IMR-90 (cell line): ENCODE measurements at regions not wholly inside any gene's neighbourhood (a gene's known extent, or its start where the extent isn't known, plus 50 kb on each side); places are given as distances from the start of the nearest gene placed in this dataset.

ENCODE experiments used
- ATAC-seq: fragments of 200-7000 bp; cut with Tn5 transposase; 2 replicates; pipeline ENCODE4 v1.9.1; 2020; ENCODE audit warnings: low read depth, mild to moderate bottlenecking, moderate library complexity
- BruUV-seq: library from RNA; stranded (reverse); fragments of 400-500 nt; replicated peaks from 2 replicates; lab custom pipeline; 2021; lab: Mats Ljungman, UMichigan
- CTCF ChIA-PET: fragments of 300-600 bp; formaldehyde crosslinking; extraction: SDS; loops from one replicate; lab custom pipeline; 2021; ENCODE audit warnings: antibody characterized with exemption; lab: Yijun Ruan, JAX
- POLR2A ChIA-PET: fragments of 300-600 bp; sonication (Branson Sonifier 250); formaldehyde crosslinking; loops from one replicate; lab custom pipeline; 2022; ENCODE audit warnings: antibody characterized with exemption; ENCODE audit not compliant: unreplicated experiment; lab: Charles Lee
- DNase-seq: peaks from one replicate; pipeline ENCODE4 v3.0.0; 2013
- H2AFZ ChIP-seq: replicated peaks from 2 replicates; pipeline ENCODE3; 2013; ENCODE audit warnings: low read length, mild to moderate bottlenecking; ENCODE audit not compliant: poor library complexity
- H2AK5ac ChIP-seq: 2 replicates; pipeline ENCODE4 v1.6.1; 2013; ENCODE audit warnings: low read depth, low read length, inconsistent platforms
- H2AK9ac ChIP-seq: replicated peaks from 2 replicates; pipeline ENCODE3; 2013; ENCODE audit warnings: mild to moderate bottlenecking, low read depth, low read length, moderate library complexity; ENCODE audit not compliant: poor library complexity
- H2BK120ac ChIP-seq: 2 replicates; pipeline ENCODE4 v1.6.1; 2013; ENCODE audit warnings: low read depth, low read length, inconsistent platforms
- H2BK15ac ChIP-seq: 3 replicates; pipeline ENCODE4 v1.6.1; 2013; ENCODE audit warnings: low read depth, low read length, inconsistent platforms
- H2BK20ac ChIP-seq: 2 replicates; pipeline ENCODE4 v1.6.1; 2013; ENCODE audit warnings: low read depth, mild to moderate bottlenecking, inconsistent platforms, low read length, moderate library complexity
- H2BK5ac ChIP-seq: 2 replicates; pipeline ENCODE4 v1.6.1; 2013; ENCODE audit warnings: mild to moderate bottlenecking, low read depth, low read length, inconsistent platforms; ENCODE audit not compliant: poor library complexity, severe bottlenecking
- H3K14ac ChIP-seq: replicated peaks from 2 replicates; pipeline ENCODE4 v1.6.1; 2013; ENCODE audit warnings: low read depth, low read length, inconsistent platforms
- H3K18ac ChIP-seq: 2 replicates; pipeline ENCODE4 v1.6.1; 2013; ENCODE audit warnings: low read depth, low read length, control low read depth
- H3K23ac ChIP-seq: 2 replicates; pipeline ENCODE4 v1.6.1; 2013; ENCODE audit warnings: low read depth, low read length, inconsistent platforms
- H3K27ac ChIP-seq: 2 replicates; pipeline ENCODE4 v1.5.1; 2013; ENCODE audit warnings: mild to moderate bottlenecking, control low read depth, low read length; ENCODE audit not compliant: insufficient read depth
- H3K27me3 ChIP-seq: 2 replicates; pipeline ENCODE4 v1.6.1; 2013; ENCODE audit warnings: low read length; ENCODE audit not compliant: control insufficient read depth, insufficient read depth
- H3K36me3 ChIP-seq: 2 replicates; pipeline ENCODE4 v1.6.1; 2013; ENCODE audit warnings: low read length, mixed read lengths; ENCODE audit not compliant: control insufficient read depth, insufficient read depth
- H3K4ac ChIP-seq: 2 replicates; pipeline ENCODE4 v1.6.1; 2013; ENCODE audit warnings: low read depth, low read length, inconsistent platforms
- H3K4me1 ChIP-seq: 2 replicates; pipeline ENCODE4 v1.6.1; 2013; ENCODE audit warnings: low read length, mixed read lengths; ENCODE audit not compliant: control insufficient read depth, insufficient read depth
- H3K4me2 ChIP-seq: 2 replicates; pipeline ENCODE4 v1.6.1; 2013; ENCODE audit warnings: low read depth, mild to moderate bottlenecking, control low read depth, low read length, moderate library complexity
- H3K4me3 ChIP-seq: 2 replicates; pipeline ENCODE4 v1.5.1; 2013; ENCODE audit warnings: low read depth, mild to moderate bottlenecking, control low read depth, low read length, moderate library complexity; ENCODE audit not compliant: insufficient read depth
- H3K56ac ChIP-seq: 2 replicates; pipeline ENCODE4 v1.6.1; 2013; ENCODE audit warnings: low read length, inconsistent platforms; ENCODE audit not compliant: insufficient read depth; ENCODE audit errors: extremely low read depth
- H3K79me1 ChIP-seq, 2 experiments: 2 replicates each; pipeline ENCODE4 v1.6.1; 2013; ENCODE audit warnings: low read length in 2 of 2, inconsistent platforms in 1 of 2, low read depth in 1 of 2
- H3K9ac ChIP-seq: 2 replicates; pipeline ENCODE4 v1.6.1; 2013; ENCODE audit warnings: low read depth, low read length, control low read depth
- H3K9me1 ChIP-seq: 2 replicates; pipeline ENCODE4 v1.6.1; 2013; ENCODE audit warnings: low read length, inconsistent platforms; ENCODE audit not compliant: insufficient read depth
- H3K9me3 ChIP-seq: 2 replicates; pipeline ENCODE4 v1.6.1; 2013; ENCODE audit warnings: low read length; ENCODE audit not compliant: control insufficient read depth, insufficient read depth
- H4K20me1 ChIP-seq: 2 replicates; pipeline ENCODE4 v1.6.1; 2013; ENCODE audit warnings: low read length, inconsistent platforms; ENCODE audit not compliant: insufficient read depth
- H4K5ac ChIP-seq: 2 replicates; pipeline ENCODE4 v1.6.1; 2013; ENCODE audit warnings: mild to moderate bottlenecking, low read depth, low read length, control low read depth
- H4K8ac ChIP-seq, 2 experiments: 2 replicates each; pipeline ENCODE4 v1.6.1; 2013; ENCODE audit warnings: low read depth in 2 of 2, low read length in 2 of 2, control low read depth in 1 of 2, inconsistent platforms in 1 of 2
- H4K91ac ChIP-seq: 2 replicates; pipeline ENCODE4 v1.6.1; 2013; ENCODE audit warnings: low read depth, low read length, inconsistent platforms; ENCODE audit not compliant: insufficient read depth
- BHLHE40 ChIP-seq: fragments of 150-350 bp; IDR thresholded peaks from 2 replicates; pipeline ENCODE4 v1.6.1; 2016; ENCODE audit warnings: mild to moderate bottlenecking, low read depth, low read length
- CEBPB ChIP-seq: IDR thresholded peaks from 2 replicates; pipeline ENCODE4 v1.6.1; 2012; ENCODE audit warnings: low read depth, low read length, improper control_type of control experiment
- CHD1 ChIP-seq: IDR thresholded peaks from 2 replicates; pipeline ENCODE4 v1.6.1; 2012; ENCODE audit warnings: low read depth, low read length, improper control_type of control experiment
- ELK1 ChIP-seq: fragments of 150-350 bp; IDR thresholded peaks from 2 replicates; pipeline ENCODE4 v1.6.1; 2016; ENCODE audit warnings: low read depth, mild to moderate bottlenecking, low read length, moderate library complexity, borderline replicate concordance
- MAFK ChIP-seq: IDR thresholded peaks from 2 replicates; pipeline ENCODE4 v1.6.1; 2012; ENCODE audit warnings: low read depth, low read length, improper control_type of control experiment
- MXI1 ChIP-seq: IDR thresholded peaks from 2 replicates; pipeline ENCODE4 v1.6.1; 2012; ENCODE audit warnings: low read depth, mild to moderate bottlenecking, low read length, moderate library complexity, borderline replicate concordance
- NFE2L2 ChIP-seq: fragments of 150-350 bp; IDR thresholded peaks from 2 replicates; pipeline ENCODE4 v1.6.1; 2016; ENCODE audit warnings: low read depth, mild to moderate bottlenecking, low read length
- RFX5 ChIP-seq: IDR thresholded peaks from 2 replicates; pipeline ENCODE4 v1.8.0; 2012; ENCODE audit warnings: low read depth, mild to moderate bottlenecking, low read length, moderate library complexity
- SMC3 ChIP-seq: fragments of 150-350 bp; IDR thresholded peaks from 2 replicates; pipeline ENCODE4 v1.6.1; 2016; ENCODE audit warnings: low read depth, mild to moderate bottlenecking, antibody characterized with exemption, low read length, moderate library complexity
- WGBS, 2 experiments: methylation state at CpG; one replicate each; pipeline versions ENCODE4 v1.1.5 to v1.1.7; 2013; ENCODE audit warnings: missing lambda C conversion rate in 2 of 2; ENCODE audit not compliant: insufficient read length in 1 of 2; ENCODE audit errors: extremely low coverage in 2 of 2; 5-methylcytosine and 5-hydroxymethylcytosine counted together
- dilution Hi-C: fragments of 300-500 bp; cut with HindIII; formaldehyde crosslinking; loops from one replicate; pipeline ENCODE4 v1.14.3; 2018; ENCODE audit warnings: low sequenced_read_pairs; ENCODE audit not compliant: unreplicated experiment
- in situ Hi-C: fragments of 300-500 bp; cut with MboI; formaldehyde crosslinking; loops from 3 replicates; pipeline ENCODE4 v1.14.3; 2019; ENCODE audit warnings: low sequenced_read_pairs, inconsistent platforms, mixed read lengths
- intact Hi-C: fragments of 100-400 bp; cut with micrococcal nuclease; formaldehyde crosslinking; loops from 2 replicates; pipeline ENCODE4 v1.10.0; 2022
- TF ChIP-seq, protein P1 (sequence below): conservative IDR thresholded peaks from 2 replicates; pipeline ENCODE4 v1.5.1; 2012; ENCODE audit warnings: mild to moderate bottlenecking, low read depth, low read length, improper control_type of control experiment

GRCh38 chr9:3008091-3008490, 164.2 kb upstream of the PUM3 start:
- H3K23ac ChIP-seq, result no peak overlapping the region
- ChIA-PET POLR2A (no interaction called here), CTCF (no interaction called here)
- H3K79me1 ChIP-seq, result no peaks in the 10 kb centered on the region
- no peaks in the 10 kb centered on the region for H3K27me3 ChIP-seq
- H3K56ac ChIP-seq, result no peak overlapping the region
- no peak overlapping the region for H2AK5ac ChIP-seq
- no peak overlapping the region for H2BK5ac ChIP-seq
- intact Hi-C loops (no loop called here), in situ Hi-C loops (no loop called here), dilution Hi-C loops (no loop called here)
- DNase-seq, result no peak
- no peak overlapping the region for H2BK20ac ChIP-seq
- H4K91ac ChIP-seq, result no peak overlapping the region
- no peak overlapping the region for H3K4me3 ChIP-seq
- H4K5ac ChIP-seq, result no peak overlapping the region
- H2BK120ac ChIP-seq, result no peak overlapping the region
- no peak for TF ChIP-seq RFX5
- TF ChIP-seq SMC3, result no peak
- no peak for TF ChIP-seq ELK1
- no peak for TF ChIP-seq BHLHE40
- TF ChIP-seq, protein P1, sequence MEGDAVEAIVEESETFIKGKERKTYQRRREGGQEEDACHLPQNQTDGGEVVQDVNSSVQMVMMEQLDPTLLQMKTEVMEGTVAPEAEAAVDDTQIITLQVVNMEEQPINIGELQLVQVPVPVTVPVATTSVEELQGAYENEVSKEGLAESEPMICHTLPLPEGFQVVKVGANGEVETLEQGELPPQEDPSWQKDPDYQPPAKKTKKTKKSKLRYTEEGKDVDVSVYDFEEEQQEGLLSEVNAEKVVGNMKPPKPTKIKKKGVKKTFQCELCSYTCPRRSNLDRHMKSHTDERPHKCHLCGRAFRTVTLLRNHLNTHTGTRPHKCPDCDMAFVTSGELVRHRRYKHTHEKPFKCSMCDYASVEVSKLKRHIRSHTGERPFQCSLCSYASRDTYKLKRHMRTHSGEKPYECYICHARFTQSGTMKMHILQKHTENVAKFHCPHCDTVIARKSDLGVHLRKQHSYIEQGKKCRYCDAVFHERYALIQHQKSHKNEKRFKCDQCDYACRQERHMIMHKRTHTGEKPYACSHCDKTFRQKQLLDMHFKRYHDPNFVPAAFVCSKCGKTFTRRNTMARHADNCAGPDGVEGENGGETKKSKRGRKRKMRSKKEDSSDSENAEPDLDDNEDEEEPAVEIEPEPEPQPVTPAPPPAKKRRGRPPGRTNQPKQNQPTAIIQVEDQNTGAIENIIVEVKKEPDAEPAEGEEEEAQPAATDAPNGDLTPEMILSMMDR, result no peak
- TF ChIP-seq CEBPB, result no peak
- TF ChIP-seq MAFK, result no peak
- no peak for TF ChIP-seq NFE2L2
- no peak for TF ChIP-seq MXI1
- no peak for TF ChIP-seq CHD1
- H2BK15ac ChIP-seq, result no peak overlapping the region
- no peak overlapping the region for H3K4ac ChIP-seq
- H4K20me1 ChIP-seq, result no peaks in the 10 kb centered on the region
- no peak overlapping the region for H3K14ac ChIP-seq
- no peak overlapping the region for H3K18ac ChIP-seq
- H3K4me2 ChIP-seq, result no peak overlapping the region
- no peak overlapping the region for H4K8ac ChIP-seq
- no peak overlapping the region for H3K9ac ChIP-seq
- H3K27ac ChIP-seq, result no peak overlapping the region
- no peaks in the 10 kb centered on the region for H3K9me3 ChIP-seq
- no peak overlapping the region for H2AK9ac ChIP-seq
- WGBS, 2 experiments, result no CpG with 5 or more reads among the region's 4 CpGs
- no peak for ATAC-seq
- H3K4me1 ChIP-seq, result no peaks in the 10 kb centered on the region
- H3K9me1 ChIP-seq, result no peaks in the 10 kb centered on the region
- BruUV-seq, result no TSS peak
- H2AFZ ChIP-seq, result no peak overlapping the region
- H3K36me3 ChIP-seq, result no peaks in the 10 kb centered on the region
